Stimulated activated CD4-positive, alpha-beta T cell treated with anti-CD3 and anti-CD28 coated beads, TNF-alpha, amount 100 ng/mL, for 48 hours (primary cell): ENCODE measurements at regions not wholly inside any gene's neighbourhood (a gene's known extent, or its start where the extent isn't known, plus 50 kb on each side); places are given as distances from the start of the nearest gene placed in this dataset.

ENCODE experiments used
- DNase-seq, 3 donors: peaks; one replicate each; pipeline ENCODE4 v3.0.0-alpha.2; 2020; ENCODE audit warnings: low read depth in 3 of 3

DNA sequence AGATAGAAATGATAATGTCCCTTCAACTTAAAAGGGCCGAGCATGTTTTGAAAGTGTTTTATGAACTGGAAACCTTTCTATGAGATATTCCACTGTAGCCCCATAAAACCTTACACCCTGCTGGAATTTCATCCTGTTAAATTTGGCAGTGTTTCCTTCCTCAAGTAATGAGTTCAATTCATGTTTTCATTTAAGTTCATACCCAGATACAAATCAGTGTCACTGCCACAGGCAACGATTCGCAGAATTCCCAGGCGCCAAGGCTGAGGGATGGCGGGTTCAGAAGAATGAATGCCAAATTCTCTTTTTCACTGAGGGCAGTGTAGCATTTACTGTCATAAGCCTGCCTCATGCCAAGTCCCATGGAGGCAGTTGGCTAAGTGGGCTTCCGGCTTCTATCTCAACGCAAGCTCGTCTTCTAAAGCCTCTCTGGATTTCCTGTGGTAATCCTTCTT, 511.8 kb upstream of the ID4 start:
- DNase-seq: no peak

- no peak for DNase-seq
Measured at GRCh38 chr6:19327241-19327640, 509.9 kb upstream of the ID4 start.

- DNase-seq: no peak
Measured at GRCh38 chr6:19327661-19328060, 509.5 kb upstream of the ID4 start.

DNA sequence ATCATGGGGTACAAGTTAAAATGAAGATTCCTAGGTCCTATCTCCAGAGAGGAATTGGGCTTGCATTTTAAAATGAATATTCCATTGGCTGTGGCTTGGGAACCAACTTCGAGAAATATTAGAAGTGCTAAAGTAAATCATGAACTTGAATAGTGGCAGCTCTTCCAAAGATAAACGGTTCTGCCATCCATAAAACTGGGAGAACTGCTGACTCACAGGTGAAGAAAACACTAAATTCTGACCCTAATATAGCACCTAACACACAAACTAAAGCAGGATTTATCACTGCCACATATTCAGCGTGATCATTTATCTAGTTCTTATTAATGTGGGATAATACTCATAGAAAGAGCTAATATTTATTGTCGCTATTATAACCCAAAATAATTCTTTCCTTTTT, 508.1 kb upstream of the ID4 start:
- DNase-seq: no peak

DNA sequence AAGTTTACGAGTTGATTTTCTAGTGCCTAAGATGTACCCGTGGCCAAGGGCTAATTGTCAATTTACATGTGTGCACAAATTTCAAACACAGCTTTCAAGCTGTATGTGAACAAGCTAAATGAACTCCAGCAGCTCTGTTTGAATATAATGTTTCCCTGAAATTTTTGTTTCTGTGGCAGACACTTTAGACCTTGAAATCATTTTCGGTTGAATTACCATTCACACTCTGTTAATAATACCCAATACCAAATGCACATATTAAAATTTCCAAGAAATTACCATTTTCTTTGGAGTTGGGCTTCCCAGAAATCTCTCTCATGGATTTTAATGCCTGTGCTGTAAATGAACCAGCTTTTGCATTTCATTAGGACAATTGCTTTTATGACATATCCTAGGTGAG, 506.1 kb upstream of the ID4 start:
- no peak for DNase-seq

- DNase-seq: no peak
Measured at GRCh38 chr6:19332806-19333460, 504.2 kb upstream of the ID4 start.

DNA sequence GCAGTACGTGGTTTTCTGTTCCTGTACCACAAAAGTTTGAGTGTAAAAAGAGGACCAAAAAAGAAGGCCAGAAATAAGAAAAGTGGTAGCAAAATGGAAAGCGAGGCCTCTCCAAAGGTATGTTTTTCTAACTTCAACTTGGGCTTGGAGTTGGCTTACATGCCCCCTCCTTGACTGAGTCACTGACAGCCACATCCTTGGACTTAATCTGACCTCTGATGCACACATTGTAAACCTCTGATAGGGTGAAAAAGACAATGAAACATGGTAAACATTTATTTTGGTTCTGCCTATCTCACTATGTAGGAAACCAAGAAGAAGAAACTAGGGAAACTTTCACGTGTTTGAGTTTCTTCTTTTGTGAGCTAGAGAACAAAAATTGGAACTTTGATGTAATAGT, 503.2 kb upstream of the ID4 start:
- no peak for DNase-seq

GRCh38 chr6:19336579-19336978, 500.6 kb upstream of the ID4 start:
- no peak for DNase-seq

GRCh38 chr6:19337101-19337500, 500.1 kb upstream of the ID4 start:
- DNase-seq: no peak

GRCh38 chr6:19342616-19343015, 494.6 kb upstream of the ID4 start:
- DNase-seq: no peak

DNA sequence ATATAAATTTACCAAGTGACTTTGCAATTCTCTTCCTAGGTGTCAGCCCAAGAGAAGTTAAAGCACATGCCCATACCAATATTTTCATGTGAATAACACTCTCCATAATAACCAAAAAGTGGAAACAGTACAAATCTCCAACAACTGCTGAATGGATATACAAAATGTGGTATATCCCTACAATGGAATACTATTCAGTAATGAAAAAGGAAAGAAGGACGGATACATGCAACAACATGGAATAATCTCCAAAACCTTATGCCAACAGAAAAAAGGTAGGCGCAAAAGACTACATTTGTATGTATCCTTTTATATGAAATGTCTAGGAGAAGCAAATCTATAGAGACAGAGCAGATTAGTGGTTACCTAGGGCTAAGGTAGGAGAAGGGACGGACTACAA, 487.7 kb upstream of the ID4 start:
- DNase-seq: no peak

GRCh38 chr6:19354181-19354580, 483.0 kb upstream of the ID4 start:
- DNase-seq: no peak

- DNase-seq: no peak
Measured at GRCh38 chr6:19356692-19357091, 480.5 kb upstream of the ID4 start.

DNA sequence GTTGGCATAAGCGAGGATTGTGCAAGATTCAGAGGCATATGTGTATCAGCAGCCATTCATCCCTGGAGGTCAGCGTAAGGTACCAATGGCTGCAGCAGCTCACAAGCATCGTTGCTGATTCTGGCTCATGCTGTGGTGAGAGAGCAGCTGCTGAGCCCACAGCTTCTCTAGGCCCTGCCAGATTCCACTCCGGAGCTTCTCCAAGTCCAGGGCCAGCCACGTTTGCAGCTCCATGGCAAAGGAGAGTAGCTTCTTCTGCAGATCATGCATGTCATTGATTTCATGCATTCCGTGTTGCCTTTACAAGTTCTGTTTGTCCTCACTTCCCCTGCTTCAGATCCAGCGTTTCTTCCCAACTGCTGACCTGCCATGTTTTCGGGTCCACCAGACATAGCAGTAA, 474.8 kb upstream of the ID4 start:
- DNase-seq: no peak

DNA sequence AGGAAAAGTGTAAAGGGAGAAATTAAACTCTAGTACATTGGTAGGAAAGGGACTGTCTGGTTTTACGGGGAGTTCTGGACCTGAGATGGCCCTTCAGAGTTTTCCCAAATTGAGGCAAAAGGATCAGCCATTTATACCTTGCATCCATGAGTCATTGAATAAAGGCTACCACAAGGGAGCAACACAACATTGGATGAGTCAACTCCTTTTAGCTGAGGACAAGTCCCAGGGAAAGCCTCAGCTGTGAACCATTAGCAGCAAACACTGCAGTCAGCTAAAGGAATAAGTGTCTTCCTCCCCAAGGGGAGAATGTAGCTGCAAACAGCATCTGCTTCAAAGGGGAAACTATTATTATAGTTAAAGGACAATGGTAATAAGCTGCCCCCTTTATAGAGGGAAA, 468.7 kb upstream of the ID4 start:
- no peak for DNase-seq

- DNase-seq: no peak
Measured at GRCh38 chr6:19369785-19370184, 467.4 kb upstream of the ID4 start.

GRCh38 chr6:19370831-19371230, 466.3 kb upstream of the ID4 start:
- DNase-seq: no peak

- no peak for DNase-seq
Measured at GRCh38 chr6:19375613-19376012, 461.6 kb upstream of the ID4 start.

- no peak for DNase-seq
Measured at GRCh38 chr6:19377722-19378121, 459.4 kb upstream of the ID4 start.

DNA sequence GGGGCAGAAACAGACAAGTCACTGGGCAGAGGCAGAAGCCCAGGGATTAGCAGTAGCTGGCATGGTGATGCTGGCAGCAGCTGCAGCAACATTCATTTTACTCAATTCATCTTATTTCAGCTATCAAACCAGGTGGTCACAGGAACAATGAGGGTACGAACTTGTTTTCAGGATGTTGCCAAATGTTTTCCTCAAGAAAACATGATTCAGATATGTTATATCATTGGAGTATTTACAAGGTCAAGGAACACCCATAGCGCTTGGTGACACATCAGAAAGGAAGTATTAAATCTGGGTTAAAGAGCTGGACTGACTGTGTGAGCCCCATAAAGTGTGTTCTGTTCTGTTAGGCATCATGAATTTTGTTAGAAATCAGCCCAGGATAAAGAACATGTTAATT, 456.9 kb upstream of the ID4 start:
- DNase-seq: no peak

GRCh38 chr6:19382676-19383075, 454.5 kb upstream of the ID4 start:
- no peak for DNase-seq

GRCh38 chr6:19391926-19392325, 445.2 kb upstream of the ID4 start:
- DNase-seq: no peak

DNA sequence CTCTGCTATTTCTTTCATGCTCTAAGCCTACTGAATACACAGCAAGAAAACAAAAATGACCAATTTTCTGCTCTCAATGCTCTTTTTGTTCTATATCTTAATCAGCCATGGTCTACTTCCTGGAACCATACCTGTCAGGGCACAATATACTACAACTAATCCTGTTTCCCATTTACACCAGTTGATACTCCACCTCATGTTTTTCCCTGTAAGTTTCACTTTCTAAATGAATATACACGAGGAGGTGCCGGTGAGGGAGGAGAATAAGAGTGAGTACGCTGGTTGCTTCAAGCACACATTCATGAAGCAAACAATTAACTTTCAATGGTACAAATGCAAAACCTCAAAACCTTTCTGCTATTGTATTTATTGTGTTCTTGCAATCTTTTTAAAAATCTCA, 443.1 kb upstream of the ID4 start:
- DNase-seq: no peak

GRCh38 chr6:19394687-19395086, 442.5 kb upstream of the ID4 start:
- no peak for DNase-seq
